ENCODE measurements at regions not wholly inside any gene's neighbourhood (a gene's known extent, or its start where the extent isn't known, plus 50 kb on each side); places are given as distances from the start of the nearest gene placed in this dataset.

DNA sequence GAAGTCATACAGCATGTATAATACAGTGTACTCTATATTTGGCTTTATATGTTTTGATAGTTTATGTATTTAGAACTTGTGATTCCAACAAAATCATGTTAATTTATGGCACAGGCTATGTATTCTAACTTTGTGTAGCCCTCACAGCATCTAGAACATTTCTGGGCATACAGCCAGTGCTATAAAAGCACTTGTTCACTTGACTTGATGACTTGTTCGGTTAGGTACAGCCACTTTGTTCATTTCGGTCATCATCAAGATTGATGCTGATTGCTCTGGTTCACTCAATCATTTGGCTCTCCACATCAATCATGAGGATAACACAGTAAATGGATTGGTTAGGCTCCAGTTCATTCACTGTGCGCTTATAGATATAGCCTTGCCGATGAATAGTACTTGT is 97.6 kb upstream of the IRS4 start:
- ATAC-seq (replicated peaks): no peak
- Mint-ChIP-seq H3K4me1 (no peaks in the 10 kb centered on the region), H3K27me3 (no peaks in the 10 kb centered on the region), H3K9me3 (no peaks in the 10 kb centered on the region), H3K36me3 (ENCODE audit: low read depth) (no peaks in the 10 kb centered on the region), H3K4me3 (no peak overlapping the region), H3K27ac (no peak overlapping the region)

DNA sequence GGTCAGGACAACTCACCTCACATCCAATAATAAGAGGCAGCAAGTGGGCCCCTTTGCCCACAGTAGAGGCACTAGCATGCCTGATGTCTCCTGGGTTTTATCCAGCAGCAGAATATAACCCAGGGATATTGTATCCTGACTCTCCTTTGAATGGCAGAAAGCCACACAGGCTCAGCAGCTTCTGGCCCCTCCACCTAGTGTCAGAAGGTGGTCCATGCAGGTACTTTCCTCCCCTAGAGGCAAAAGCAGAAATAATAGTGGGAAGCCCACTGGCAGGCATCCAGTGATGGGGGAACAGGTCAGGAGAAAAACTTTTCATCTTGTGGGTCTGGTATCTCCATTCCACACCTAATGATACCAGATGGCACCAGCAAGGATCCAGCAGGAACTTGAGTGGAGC is 75.5 kb upstream of the IRS4 start:
- Mint-ChIP-seq H3K27ac (no peak overlapping the region), H3K36me3 (ENCODE audit: low read depth) (no peaks in the 10 kb centered on the region), H3K9me3 (peaks cover 4% of the 10 kb centered on the region), H3K4me3 (no peak overlapping the region), H3K4me1 (no peaks in the 10 kb centered on the region), H3K27me3 (no peaks in the 10 kb centered on the region)
- ATAC-seq (replicated peaks): no peak

DNA sequence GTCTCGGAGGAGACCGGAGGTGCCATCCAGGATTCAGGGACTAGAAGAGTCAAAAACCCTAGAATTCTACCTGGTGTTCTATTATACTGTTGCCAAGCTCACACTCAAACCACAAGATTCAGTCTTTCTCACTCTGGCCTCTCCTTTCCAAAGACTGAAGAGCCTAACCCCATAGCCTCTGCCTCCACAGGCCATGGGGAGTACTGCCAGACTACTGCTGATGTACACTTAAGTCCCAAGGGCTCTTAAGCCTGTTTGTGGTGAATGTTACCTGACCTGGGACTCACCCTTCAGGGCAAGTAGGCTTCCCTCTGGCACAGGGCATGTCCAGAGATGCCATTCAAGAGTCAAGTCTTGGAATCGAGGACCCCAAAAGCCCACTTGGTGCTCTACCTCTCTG is 58.9 kb upstream of the IRS4 start:
- no peak overlapping the region for H3K4me3 Mint-ChIP-seq
- H3K9me3 Mint-ChIP-seq: peaks cover 1% of the 10 kb centered on the region
- H3K36me3 Mint-ChIP-seq (ENCODE audit: low read depth): no peaks in the 10 kb centered on the region
- no peaks in the 10 kb centered on the region for H3K27me3 Mint-ChIP-seq
- ATAC-seq (replicated peaks): no peak
- no peaks in the 10 kb centered on the region for H3K4me1 Mint-ChIP-seq
- no peak overlapping the region for H3K27ac Mint-ChIP-seq

Data from activated T-helper 17 cell treated with anti-CD3 and anti-CD28 coated beads, Interleukin-2, amount 50 U/mL, for 72 hours (primary cell).